Erythroblast (primary cell): ENCODE measurements at regions not wholly inside any gene's neighbourhood (a gene's known extent, or its start where the extent isn't known, plus 50 kb on each side); places are given as distances from the start of the nearest gene placed in this dataset.

Experiments
- GATA1 ChIP-seq: IDR thresholded peaks from 2 replicates; pipeline ENCODE4 v1.6.1; 2011; ENCODE audit warnings: low read depth, mild to moderate bottlenecking, control low read depth, low read length, moderate library complexity
- POLR2A ChIP-seq: IDR thresholded peaks from 2 replicates; pipeline ENCODE4 v1.6.1; 2011; ENCODE audit warnings: mild to moderate bottlenecking, low read length

DNA sequence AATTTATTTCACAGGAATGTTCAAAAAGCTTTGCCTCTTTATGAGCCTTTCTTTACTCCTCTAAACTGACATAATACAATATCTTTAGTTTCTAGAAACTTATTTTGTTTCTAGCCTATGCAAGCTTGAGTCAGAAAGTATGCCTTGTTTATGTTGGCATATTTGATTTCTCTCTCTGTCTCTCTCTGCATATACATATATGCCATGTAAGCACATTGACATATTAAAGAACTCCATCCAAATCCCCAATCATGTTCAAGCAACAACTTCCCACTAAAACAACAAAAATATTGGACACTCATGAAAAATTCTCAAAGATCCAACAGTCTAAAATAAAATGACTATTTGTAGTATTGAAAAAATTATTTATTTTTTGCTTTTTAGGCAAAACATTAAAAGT lies 1651.2 kb upstream of the ACVR2A start:
- TF ChIP-seq POLR2A, result no peak
- no peak for TF ChIP-seq GATA1
